ENCODE measurements at regions not wholly inside any gene's neighbourhood (a gene's known extent, or its start where the extent isn't known, plus 50 kb on each side); places are given as distances from the start of the nearest gene placed in this dataset.

- Histone ChIP-seq H3K4me3 (ENCODE audit: low read depth, low read length) (no peak overlapping the region), H3K9me3 (ENCODE audit: severe bottlenecking) (peaks cover 5% of the 10 kb centered on the region), H3K27ac (no peak overlapping the region), H3K36me3 (no peaks in the 10 kb centered on the region), H3K27me3 (ENCODE audit: insufficient read depth, low read depth, severe bottlenecking) (peaks cover 98% of the 10 kb centered on the region)
- no peak for DNase-seq
- TF ChIP-seq, protein P1, sequence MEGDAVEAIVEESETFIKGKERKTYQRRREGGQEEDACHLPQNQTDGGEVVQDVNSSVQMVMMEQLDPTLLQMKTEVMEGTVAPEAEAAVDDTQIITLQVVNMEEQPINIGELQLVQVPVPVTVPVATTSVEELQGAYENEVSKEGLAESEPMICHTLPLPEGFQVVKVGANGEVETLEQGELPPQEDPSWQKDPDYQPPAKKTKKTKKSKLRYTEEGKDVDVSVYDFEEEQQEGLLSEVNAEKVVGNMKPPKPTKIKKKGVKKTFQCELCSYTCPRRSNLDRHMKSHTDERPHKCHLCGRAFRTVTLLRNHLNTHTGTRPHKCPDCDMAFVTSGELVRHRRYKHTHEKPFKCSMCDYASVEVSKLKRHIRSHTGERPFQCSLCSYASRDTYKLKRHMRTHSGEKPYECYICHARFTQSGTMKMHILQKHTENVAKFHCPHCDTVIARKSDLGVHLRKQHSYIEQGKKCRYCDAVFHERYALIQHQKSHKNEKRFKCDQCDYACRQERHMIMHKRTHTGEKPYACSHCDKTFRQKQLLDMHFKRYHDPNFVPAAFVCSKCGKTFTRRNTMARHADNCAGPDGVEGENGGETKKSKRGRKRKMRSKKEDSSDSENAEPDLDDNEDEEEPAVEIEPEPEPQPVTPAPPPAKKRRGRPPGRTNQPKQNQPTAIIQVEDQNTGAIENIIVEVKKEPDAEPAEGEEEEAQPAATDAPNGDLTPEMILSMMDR (IDR thresholded peaks at IDR 0.05; ENCODE audit: low read depth, low read length), result no peak
Observed at GRCh38 chr1:157227700-157228099, 89.5 kb upstream of the ETV3 start.

DNA sequence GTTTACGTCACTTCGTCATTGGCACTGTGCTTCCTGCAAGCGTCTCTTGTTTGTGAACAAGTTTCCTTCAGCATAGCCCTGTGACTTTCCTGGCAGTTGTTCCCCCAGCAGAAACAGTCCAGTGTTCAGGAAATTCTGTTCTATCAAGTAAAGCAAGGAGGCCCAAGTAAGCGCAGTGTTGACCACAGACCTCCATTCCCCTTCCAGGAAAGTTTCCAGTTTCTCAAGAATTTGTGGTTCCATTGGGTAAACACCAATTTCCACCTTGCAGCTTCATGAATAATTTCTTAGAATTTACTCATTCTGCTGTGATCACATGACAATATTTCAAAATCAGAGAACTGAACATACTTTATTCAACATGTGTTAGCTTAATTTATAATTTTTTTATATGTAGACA is 88.5 kb upstream of the ETV3 start:
- Histone ChIP-seq H3K27ac (no peak overlapping the region), H3K4me3 (ENCODE audit: low read depth, low read length) (no peak overlapping the region), H3K36me3 (no peaks in the 10 kb centered on the region), H3K9me3 (ENCODE audit: severe bottlenecking) (peaks cover 5% of the 10 kb centered on the region), H3K27me3 (ENCODE audit: insufficient read depth, low read depth, severe bottlenecking) (peaks cover 98% of the 10 kb centered on the region)
- TF ChIP-seq, protein P1 (IDR thresholded peaks at IDR 0.05; ENCODE audit: low read depth, low read length), result no peak
- DNase-seq, result no peak

DNA sequence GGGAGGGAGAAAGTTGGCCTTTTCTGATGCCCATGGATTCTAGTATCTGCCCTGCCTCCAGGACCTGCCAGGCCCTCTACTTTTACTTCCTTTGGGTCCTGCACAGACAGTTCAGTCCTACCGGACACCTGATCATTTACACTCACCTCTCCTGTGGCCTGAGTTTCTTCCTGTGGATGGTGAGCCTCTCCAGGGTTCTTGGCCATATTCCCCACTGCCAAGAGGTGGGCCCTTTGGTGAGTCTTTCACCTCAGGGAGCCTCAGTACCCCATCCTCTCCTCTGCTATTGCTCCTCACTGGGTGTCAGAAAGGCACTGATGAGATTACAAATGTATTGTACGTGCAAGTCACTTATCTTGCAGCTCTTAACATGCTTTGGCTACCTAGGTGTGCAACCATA is 81.4 kb upstream of the ETV3 start:
- Histone ChIP-seq H3K36me3 (no peaks in the 10 kb centered on the region), H3K27me3 (ENCODE audit: insufficient read depth, low read depth, severe bottlenecking) (peaks cover 97% of the 10 kb centered on the region), H3K27ac (no peak overlapping the region), H3K9me3 (ENCODE audit: severe bottlenecking) (peaks cover 2% of the 10 kb centered on the region), H3K4me3 (ENCODE audit: low read depth, low read length) (no peak overlapping the region)
- TF ChIP-seq, protein P1 (IDR thresholded peaks at IDR 0.05; ENCODE audit: low read depth, low read length), result no peak
- no peak for DNase-seq

- DNase-seq, result no peak
- Histone ChIP-seq H3K27me3 (ENCODE audit: insufficient read depth, low read depth, severe bottlenecking) (peaks cover 95% of the 10 kb centered on the region), H3K9me3 (ENCODE audit: severe bottlenecking) (peaks cover 5% of the 10 kb centered on the region), H3K36me3 (no peaks in the 10 kb centered on the region), H3K27ac (no peak overlapping the region), H3K4me3 (ENCODE audit: low read depth, low read length) (no peak overlapping the region)
- TF ChIP-seq, protein P1 (IDR thresholded peaks at IDR 0.05; ENCODE audit: low read depth, low read length), result no peak
Observed at GRCh38 chr1:157219182-157219581, 81.0 kb upstream of the ETV3 start.

GRCh38 chr1:157218671-157219070 is 80.5 kb upstream of the ETV3 start:
- peaks cover 90% of the 10 kb centered on the region for H3K27me3 ChIP-seq (ENCODE audit: insufficient read depth, low read depth, severe bottlenecking)
- H3K9me3 ChIP-seq (ENCODE audit: severe bottlenecking), result peaks cover 5% of the 10 kb centered on the region
- H3K27ac ChIP-seq, result no peak overlapping the region
- no peak for DNase-seq
- TF ChIP-seq, protein P1 (IDR thresholded peaks at IDR 0.05; ENCODE audit: low read depth, low read length), result no peak
- H3K36me3 ChIP-seq, result no peaks in the 10 kb centered on the region
- H3K4me3 ChIP-seq (ENCODE audit: low read depth, low read length), result no peak overlapping the region

DNA sequence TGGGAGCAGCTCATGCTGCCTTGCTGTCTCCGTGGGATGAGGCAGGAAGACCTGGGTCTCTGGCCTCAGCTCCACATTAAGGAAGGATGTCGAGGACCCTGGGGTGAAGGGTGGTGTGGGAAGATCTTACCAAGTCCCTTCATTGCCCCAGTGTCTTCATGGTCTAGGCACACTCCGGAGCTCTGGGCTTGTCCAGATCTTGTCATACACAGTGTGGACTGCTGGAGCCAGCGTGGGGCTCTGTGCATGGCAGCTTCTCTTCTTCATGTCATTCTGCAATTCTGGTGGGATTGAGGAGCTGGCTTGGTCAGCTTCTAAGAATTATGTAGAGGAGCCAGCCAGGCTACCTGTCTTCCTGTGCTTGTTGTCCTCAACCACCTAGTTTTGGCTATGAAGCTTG is 79.3 kb upstream of the ETV3 start:
- H3K36me3 ChIP-seq, result no peaks in the 10 kb centered on the region
- TF ChIP-seq, protein P1 (IDR thresholded peaks at IDR 0.05; ENCODE audit: low read depth, low read length), result no peak

More for the DNA sequence above, 79.3 kb upstream of the ETV3 start:
- no peak for DNase-seq
- Histone ChIP-seq H3K4me3 (ENCODE audit: low read depth, low read length) (no peak overlapping the region), H3K27me3 (ENCODE audit: insufficient read depth, low read depth, severe bottlenecking) (peaks cover 82% of the 10 kb centered on the region), H3K9me3 (ENCODE audit: severe bottlenecking) (peaks cover 10% of the 10 kb centered on the region), H3K27ac (no peak overlapping the region)

Measured in WERI-Rb-1 (cell line).